Temporal lobe (tissue), 1 donor: ENCODE measurements at regions not wholly inside any gene's neighbourhood (a gene's known extent, or its start where the extent isn't known, plus 50 kb on each side); places are given as distances from the start of the nearest gene placed in this dataset. TPM values are rescaled to one million over a fixed set of nuclear protein-coding genes. Genes with fewer than 3 reads are reported as not detected.

Experiments
- small RNA-seq: library from RNA; depleted of rRNA; stranded (forward); fragments of <200 nt; gene quantifications from one replicate; pipeline ENCODE3, GENCODE V24; 2014; ENCODE audit warnings: low replicate concordance

Small RNA genes lying in the stretch of these regions (small RNA-seq; reads per million reads assigned to genes)
- gene AL445646.1: not detected
